ENCODE measurements at regions not wholly inside any gene's neighbourhood (a gene's known extent, or its start where the extent isn't known, plus 50 kb on each side); places are given as distances from the start of the nearest gene placed in this dataset.

DNA sequence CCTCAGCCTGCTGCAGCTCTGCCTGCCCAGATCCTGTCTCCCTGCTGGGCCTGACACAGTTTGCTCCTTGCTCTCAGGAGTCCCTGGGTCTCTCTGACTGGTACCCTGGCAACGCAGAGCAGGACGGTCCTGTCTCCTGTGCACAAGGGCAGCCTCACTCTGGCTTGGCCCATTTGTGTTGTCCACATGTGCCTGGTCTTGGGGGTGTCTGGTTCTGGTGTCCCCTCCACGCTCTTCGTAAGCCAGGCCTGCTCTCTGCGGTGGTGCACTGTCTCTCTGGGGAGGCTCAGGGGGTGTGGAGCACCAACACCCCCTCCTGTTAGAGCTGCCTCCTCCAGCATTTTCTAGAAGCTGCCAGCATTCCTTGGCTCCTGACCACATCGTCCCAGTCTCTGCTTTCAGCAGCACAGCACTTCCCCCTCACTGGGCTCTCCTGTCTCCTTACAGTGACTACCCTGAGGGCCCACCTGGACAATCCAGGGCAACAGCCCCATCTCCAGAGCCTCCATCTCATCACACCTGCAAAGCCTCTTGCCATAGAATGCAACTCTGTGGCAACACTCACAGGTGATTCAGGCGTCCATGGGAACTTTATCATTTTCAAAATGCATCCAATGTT, 235.6 kb upstream of the HS6ST1 start:
- TF ChIP-seq, protein P1, sequence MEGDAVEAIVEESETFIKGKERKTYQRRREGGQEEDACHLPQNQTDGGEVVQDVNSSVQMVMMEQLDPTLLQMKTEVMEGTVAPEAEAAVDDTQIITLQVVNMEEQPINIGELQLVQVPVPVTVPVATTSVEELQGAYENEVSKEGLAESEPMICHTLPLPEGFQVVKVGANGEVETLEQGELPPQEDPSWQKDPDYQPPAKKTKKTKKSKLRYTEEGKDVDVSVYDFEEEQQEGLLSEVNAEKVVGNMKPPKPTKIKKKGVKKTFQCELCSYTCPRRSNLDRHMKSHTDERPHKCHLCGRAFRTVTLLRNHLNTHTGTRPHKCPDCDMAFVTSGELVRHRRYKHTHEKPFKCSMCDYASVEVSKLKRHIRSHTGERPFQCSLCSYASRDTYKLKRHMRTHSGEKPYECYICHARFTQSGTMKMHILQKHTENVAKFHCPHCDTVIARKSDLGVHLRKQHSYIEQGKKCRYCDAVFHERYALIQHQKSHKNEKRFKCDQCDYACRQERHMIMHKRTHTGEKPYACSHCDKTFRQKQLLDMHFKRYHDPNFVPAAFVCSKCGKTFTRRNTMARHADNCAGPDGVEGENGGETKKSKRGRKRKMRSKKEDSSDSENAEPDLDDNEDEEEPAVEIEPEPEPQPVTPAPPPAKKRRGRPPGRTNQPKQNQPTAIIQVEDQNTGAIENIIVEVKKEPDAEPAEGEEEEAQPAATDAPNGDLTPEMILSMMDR (IDR thresholded peaks at IDR 0.05; ENCODE audit: control insufficient read depth, extremely low read depth, insufficient read depth): no peak
- DNase-seq (ENCODE audit: low read depth): no peak
- H3K4me3 ChIP-seq (ENCODE audit: low read depth, low read length): no peak overlapping the region

DNA sequence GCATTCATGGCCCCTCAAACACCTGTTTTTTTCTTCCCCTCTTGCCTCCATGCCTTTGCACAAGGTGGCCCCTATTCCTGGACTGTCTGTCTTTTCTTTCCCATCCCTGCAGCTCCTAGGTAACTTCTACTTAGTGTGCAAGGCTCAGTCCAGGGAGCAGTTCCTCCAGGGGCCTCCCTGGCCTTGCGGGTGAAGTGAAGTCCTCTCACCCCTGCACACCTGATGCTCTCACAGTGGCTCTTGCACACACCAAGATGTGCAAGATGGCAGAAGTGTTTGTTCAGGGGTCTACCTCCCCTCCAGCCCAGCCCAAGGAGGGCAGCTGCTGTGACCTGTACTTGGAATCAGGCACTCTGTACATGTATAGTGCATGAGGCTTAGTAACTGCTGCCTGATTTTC, 236.8 kb upstream of the HS6ST1 start:
- no peak for DNase-seq (ENCODE audit: low read depth)
- H3K4me3 ChIP-seq (ENCODE audit: low read depth, low read length): no peak overlapping the region
- TF ChIP-seq, protein P1 (IDR thresholded peaks at IDR 0.05; ENCODE audit: control insufficient read depth, extremely low read depth, insufficient read depth): no peak

DNA sequence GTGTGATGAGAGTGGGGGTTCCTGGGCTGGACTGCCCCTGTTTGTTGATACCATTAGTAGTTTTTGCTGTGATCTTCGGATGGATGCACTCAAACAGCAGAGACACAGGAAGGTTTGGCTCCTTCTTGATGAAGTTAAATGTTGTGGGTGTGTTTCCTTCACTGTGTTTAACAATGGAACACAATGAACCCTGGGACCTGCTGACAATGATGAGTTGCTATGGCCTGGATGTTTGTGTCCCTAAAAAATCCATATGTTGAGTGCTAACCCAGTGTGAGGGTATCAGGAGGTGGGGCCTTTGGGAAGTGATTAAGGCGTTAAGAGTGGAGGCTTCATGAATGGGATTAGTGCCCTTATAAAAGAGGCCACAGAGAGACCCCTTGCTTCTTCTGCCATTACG, 237.4 kb upstream of the HS6ST1 start:
- TF ChIP-seq, protein P1 (IDR thresholded peaks at IDR 0.05; ENCODE audit: control insufficient read depth, extremely low read depth, insufficient read depth): no peak
- DNase-seq (ENCODE audit: low read depth): no peak
- no peak overlapping the region for H3K4me3 ChIP-seq (ENCODE audit: low read depth, low read length)

DNA sequence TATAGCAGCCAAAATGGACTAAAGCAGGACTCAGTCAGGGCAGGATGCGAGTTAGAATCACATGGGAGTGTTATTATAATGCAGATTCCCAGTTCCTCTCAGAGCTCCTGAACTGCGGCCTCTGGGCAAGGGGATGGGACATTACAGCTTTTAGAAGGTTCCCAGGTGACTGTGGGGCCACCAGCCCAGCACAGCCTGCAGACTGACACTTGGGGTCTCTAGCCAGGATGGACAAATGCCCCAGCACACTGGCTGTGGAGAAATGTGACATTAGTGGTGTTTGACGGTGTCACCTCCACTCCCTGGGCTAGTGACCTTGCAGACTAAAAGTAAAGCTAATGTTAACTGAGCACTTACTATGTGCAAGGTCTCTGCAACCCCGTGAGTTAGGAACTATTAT, 238.0 kb upstream of the HS6ST1 start:
- no peak for DNase-seq (ENCODE audit: low read depth)
- TF ChIP-seq, protein P1 (IDR thresholded peaks at IDR 0.05; ENCODE audit: control insufficient read depth, extremely low read depth, insufficient read depth): no peak
- H3K4me3 ChIP-seq (ENCODE audit: low read depth, low read length): no peak overlapping the region

DNA sequence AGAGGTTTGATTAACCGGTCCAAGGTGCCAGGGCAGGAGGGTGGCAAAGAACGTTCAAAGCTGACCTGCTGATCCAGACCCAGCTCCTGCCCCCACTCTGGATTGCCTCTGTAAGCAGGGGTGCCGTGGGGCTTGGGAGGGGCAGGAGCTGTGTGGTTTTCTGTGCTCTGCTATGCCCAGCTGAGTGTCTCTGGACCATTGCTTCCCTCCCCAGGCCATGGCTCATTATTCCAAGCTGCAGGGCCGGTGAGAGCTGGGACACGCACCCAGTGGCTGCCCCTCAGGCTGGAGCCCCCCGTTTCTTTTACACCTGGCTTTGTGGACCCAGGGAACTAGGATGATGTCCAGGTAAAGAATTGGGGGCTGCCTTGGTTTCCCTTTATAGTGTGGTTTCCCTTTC, 238.4 kb upstream of the HS6ST1 start:
- no peak overlapping the region for H3K4me3 ChIP-seq (ENCODE audit: low read depth, low read length)
- no peak for DNase-seq (ENCODE audit: low read depth)
- TF ChIP-seq, protein P1 (IDR thresholded peaks at IDR 0.05; ENCODE audit: control insufficient read depth, extremely low read depth, insufficient read depth): no peak

DNA sequence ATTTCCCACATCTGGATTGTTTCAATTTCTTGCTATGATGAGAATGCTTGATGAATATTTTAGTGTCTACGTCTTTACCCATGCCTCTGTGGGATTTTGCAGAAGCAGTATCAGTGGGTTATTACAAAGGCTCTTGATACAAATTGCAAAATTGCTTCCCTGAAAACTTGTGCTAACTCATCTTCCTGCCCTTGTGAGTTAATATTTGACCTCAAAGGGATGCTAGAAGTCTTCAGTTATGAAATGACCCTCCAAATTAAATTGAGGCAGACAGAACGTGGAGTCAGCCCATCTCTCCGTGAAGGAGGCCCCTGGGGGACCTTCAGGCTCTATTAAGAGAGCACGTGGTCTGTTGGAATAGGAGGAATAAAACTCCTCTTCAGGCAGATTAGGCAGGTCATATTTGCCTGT, 239.2 kb upstream of the HS6ST1 start:
- TF ChIP-seq, protein P1 (IDR thresholded peaks at IDR 0.05; ENCODE audit: control insufficient read depth, extremely low read depth, insufficient read depth): no peak
- no peak overlapping the region for H3K4me3 ChIP-seq (ENCODE audit: low read depth, low read length)
- DNase-seq (ENCODE audit: low read depth): no peak

DNA sequence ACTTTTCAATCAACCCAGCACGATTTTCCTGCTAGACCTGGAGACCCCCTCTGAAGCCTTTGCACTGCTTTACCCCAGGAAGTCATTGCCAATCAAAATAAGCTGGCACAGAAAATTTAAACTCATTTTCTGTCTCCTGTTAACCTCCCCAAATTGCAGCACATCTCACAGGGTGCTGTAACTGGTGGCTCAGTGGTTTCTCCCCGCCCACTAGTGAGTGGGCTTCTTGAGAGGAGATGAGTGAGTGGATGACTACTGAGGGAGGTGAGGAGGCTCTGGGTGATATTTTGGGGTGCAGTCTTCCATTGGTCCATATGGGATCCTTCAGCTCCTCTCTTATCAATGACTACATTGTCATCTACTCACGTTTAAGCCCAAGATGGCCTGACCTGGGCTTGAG, 239.8 kb upstream of the HS6ST1 start:
- H3K4me3 ChIP-seq (ENCODE audit: low read depth, low read length): no peak overlapping the region
- DNase-seq (ENCODE audit: low read depth): no peak
- TF ChIP-seq, protein P1 (IDR thresholded peaks at IDR 0.05; ENCODE audit: control insufficient read depth, extremely low read depth, insufficient read depth): no peak

Data from LNCaP clone FGC (cell line).